ENCODE measurements at regions not wholly inside any gene's neighbourhood (a gene's known extent, or its start where the extent isn't known, plus 50 kb on each side); places are given as distances from the start of the nearest gene placed in this dataset.

- TF ChIP-seq, protein P1, sequence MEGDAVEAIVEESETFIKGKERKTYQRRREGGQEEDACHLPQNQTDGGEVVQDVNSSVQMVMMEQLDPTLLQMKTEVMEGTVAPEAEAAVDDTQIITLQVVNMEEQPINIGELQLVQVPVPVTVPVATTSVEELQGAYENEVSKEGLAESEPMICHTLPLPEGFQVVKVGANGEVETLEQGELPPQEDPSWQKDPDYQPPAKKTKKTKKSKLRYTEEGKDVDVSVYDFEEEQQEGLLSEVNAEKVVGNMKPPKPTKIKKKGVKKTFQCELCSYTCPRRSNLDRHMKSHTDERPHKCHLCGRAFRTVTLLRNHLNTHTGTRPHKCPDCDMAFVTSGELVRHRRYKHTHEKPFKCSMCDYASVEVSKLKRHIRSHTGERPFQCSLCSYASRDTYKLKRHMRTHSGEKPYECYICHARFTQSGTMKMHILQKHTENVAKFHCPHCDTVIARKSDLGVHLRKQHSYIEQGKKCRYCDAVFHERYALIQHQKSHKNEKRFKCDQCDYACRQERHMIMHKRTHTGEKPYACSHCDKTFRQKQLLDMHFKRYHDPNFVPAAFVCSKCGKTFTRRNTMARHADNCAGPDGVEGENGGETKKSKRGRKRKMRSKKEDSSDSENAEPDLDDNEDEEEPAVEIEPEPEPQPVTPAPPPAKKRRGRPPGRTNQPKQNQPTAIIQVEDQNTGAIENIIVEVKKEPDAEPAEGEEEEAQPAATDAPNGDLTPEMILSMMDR (IDR thresholded peaks at IDR 0.05; ENCODE audit: low read length), result no peak
- TF ChIP-seq EZH2 (IDR thresholded peaks at IDR 0.05; ENCODE audit: borderline replicate concordance, low read length), result no peak
These were observed 524.1 kb upstream of the NRSN1 start for GRCh38 chr6:23601811-23602345.

All from OCI-LY1 (cell line).